NOMO-1 (cell line): ENCODE measurements at regions not wholly inside any gene's neighbourhood (a gene's known extent, or its start where the extent isn't known, plus 50 kb on each side); places are given as distances from the start of the nearest gene placed in this dataset.
"Not testable (repeated sequence)": the region's sequence is repeated elsewhere in the genome, so short reads cannot be mapped to it uniquely, and the experiment has no call there.

Experiments used
- DNase-seq, 2 experiments: peaks; one replicate each; lab custom pipeline; 2025; ENCODE audit not compliant: unreplicated experiment in 2 of 2; lab: John Stamatoyannopoulos, UW

GRCh38 chr21:19198801-19199200 is 795.2 kb upstream of the TMPRSS15 start:
- no peak for DNase-seq

DNA sequence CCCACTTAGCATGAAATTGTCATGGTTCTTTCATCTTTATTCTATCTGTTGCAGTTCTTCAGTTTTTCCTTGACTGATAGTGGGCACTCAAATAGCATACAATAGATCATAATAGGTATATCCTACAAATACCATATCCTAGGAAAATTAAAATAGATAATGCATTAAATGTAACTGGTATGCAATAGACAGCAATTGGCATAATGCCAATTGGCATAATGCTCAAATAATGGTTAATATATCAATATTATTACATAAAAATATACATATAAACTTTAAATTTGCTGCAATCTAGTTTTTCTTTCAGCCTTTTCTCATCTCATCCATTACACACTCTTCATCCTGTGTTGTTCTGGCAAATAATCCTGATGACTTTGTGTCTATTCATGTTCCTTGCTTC is 814.6 kb upstream of the TMPRSS15 start:
- DNase-seq = no peak

GRCh38 chr21:19224090-19224489 is 820.5 kb upstream of the TMPRSS15 start:
- DNase-seq = no peak

GRCh38 chr21:19228226-19228625 is 824.6 kb upstream of the TMPRSS15 start:
- no peak for DNase-seq

GRCh38 chr21:19233841-19234240 is 830.3 kb upstream of the TMPRSS15 start:
- DNase-seq = not testable (repeated sequence)

GRCh38 chr21:19236209-19236608 is 832.6 kb upstream of the TMPRSS15 start:
- no peak for DNase-seq

- no peak for DNase-seq
Measured at GRCh38 chr21:19237608-19238007, 834.0 kb upstream of the TMPRSS15 start.

- no peak for DNase-seq
Measured at GRCh38 chr21:19239696-19240095, 836.1 kb upstream of the TMPRSS15 start.

DNA sequence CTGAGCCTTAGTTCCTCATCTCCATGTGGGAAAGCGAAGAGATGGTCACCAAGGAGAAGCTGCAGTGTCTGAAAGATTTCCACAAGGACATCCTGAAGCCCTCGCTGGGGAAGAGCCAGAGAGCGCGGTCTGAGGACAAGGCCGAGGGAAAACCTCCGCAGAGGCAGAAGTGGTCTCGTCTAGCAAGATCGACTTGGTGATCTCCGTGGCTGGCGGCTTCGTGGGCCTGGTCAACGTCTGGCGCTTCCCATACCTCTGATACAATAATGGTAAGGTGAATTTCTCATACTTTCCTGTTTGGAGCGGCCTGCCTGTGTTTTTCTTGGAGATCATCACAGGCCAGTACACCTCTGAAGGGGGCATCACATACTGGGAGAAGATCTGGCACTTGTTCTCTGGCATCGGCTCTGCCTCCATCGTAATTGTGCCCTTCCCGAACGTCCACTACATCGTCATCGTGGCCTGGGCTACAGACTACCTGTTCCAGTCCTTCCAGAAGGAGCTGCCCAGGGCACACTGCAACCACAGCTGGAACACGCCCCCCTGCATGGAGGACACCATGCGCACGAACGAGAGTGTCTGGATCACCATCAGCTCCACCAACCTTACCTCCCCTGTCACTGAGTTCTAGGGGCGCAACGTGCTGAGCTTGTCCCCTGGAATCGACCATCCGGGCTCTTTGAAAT is 841.1 kb upstream of the TMPRSS15 start:
- no peak for DNase-seq

DNA sequence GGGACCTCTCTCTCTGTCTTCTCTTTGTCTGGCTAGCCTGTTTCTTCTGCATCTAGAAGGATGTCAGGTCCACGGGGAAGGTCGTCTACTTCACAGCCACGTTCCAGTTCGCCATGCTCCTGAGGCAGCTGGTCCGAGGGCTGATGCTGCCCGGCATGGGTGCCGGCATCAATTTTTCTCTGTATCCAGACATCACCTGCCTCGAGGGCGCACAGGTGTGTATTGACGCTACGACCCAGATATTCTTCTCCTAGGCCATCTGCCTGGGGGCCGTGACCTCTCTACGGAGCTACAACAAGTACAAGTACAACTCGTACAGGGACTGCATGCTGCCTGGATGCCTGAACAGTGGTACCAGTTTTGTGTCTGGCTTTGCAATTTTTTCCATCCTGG is 841.6 kb upstream of the TMPRSS15 start:
- no peak for DNase-seq

DNA sequence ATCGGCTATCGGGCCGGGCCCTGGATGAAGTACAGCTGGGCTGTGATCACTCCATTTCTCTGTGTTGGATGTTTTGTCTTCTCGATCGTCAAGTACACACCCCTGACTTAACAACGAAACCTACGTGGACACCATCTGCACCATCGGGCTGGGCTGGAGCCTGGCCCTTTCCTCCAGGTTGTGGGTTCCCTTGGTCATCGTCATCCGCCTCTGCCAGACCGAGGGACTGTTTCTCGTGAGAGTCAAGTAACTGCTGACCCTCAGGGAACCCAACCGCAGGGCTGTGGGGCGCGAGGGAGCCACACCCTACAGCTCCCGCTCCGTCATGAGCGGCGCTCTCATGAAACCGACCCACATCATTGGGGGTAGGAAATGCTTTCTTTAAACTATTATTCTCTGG is 842.4 kb upstream of the TMPRSS15 start:
- no peak for DNase-seq

DNA sequence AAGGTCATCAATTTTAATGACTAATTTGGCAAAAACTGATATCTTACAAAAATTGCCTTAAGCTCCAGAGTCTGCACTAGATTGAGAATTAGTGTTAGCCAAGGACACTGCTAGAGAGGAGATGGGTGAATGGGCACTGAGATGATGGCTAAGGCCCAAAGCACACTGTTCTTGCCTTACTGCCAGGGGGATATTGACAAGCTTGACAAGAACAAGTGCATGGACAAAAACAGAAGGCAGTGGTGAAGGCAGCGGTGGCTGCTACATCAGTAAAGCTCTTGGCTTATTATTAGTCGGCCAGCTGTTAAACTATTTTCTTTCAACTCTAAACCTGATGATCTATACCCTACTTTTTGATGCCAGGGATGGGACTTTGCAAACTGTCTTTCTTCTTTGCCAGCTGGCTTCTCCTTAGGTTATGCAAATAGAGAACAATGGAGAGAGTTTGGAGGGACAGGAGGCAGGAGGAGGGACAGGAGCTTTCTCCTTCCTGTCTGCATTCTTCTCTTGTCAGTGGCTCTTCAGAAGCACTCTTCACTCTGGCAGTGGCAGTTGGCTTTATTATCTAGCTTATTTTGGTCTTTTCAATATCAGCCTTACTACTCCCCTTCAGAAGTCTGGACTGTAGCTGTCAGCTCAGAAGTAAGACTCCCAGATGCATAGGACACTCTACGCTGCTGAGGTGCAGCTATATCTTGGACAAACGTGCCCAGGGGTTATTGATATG is 853.5 kb upstream of the TMPRSS15 start:
- no peak for DNase-seq

- DNase-seq = no peak
Measured at GRCh38 chr21:19261731-19262376, 858.3 kb upstream of the TMPRSS15 start.

GRCh38 chr21:19266636-19267035 is 863.1 kb upstream of the TMPRSS15 start:
- no peak for DNase-seq

- no peak for DNase-seq
Measured at GRCh38 chr21:19268686-19269085, 865.1 kb upstream of the TMPRSS15 start.

GRCh38 chr21:19275065-19275464 is 871.5 kb upstream of the TMPRSS15 start:
- no peak for DNase-seq

DNA sequence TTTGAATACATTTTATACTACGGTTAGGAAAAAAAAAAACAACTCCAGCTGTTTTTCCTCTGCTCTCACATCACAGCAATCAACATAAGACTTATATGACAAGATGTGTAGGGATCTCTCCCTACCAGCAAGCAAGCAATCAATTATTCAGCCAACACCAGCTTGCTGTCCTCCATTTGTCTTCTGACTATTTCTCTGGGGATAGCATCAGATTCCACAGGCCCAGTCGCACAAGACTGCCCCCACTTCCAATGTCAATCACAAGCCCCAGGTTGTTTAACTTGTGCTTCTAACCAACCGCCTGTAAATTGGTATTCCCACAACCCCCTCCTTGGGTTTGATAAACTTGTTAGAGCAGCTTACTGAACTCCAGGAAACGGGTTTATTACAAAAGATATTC is 873.1 kb upstream of the TMPRSS15 start:
- no peak for DNase-seq

- DNase-seq = no peak
Measured at GRCh38 chr21:19286876-19287275, 883.3 kb upstream of the TMPRSS15 start.

GRCh38 chr21:19290328-19290727 is 886.7 kb upstream of the TMPRSS15 start:
- DNase-seq = no peak

- no peak for DNase-seq
Measured at GRCh38 chr21:19320291-19320690, 916.7 kb upstream of the TMPRSS15 start.

- no peak for DNase-seq
Measured at GRCh38 chr21:19321688-19322087, 918.1 kb upstream of the TMPRSS15 start.

- no peak for DNase-seq
Measured at GRCh38 chr21:19322360-19322759, 918.8 kb upstream of the TMPRSS15 start.
